ENCODE measurements at regions not wholly inside any gene's neighbourhood (a gene's known extent, or its start where the extent isn't known, plus 50 kb on each side); places are given as distances from the start of the nearest gene placed in this dataset.

GRCh38 chr2:234357666-234358065 is 139.2 kb downstream of the ARL4C start:
- H3K27me3 ChIP-seq (ENCODE audit: insufficient read depth, low read length, poor library complexity, severe bottlenecking): no peaks in the 10 kb centered on the region
- no peaks in the 10 kb centered on the region; the same call in 1 of the 2 replicates for H3K36me3 ChIP-seq (ENCODE audit: insufficient read depth, low read length)
- H3K79me2 ChIP-seq (ENCODE audit: insufficient read depth, low read length): no peaks in the 10 kb centered on the region
- H3K4me3 ChIP-seq (ENCODE audit: low read length, poor library complexity, severe bottlenecking): no peak overlapping the region
- no peaks in the 10 kb centered on the region for H4K20me1 ChIP-seq (ENCODE audit: insufficient read depth, low read length, poor library complexity, severe bottlenecking)
- no peak overlapping the region for H3K4me2 ChIP-seq (ENCODE audit: low read depth, low read length, poor library complexity, severe bottlenecking)
- H3K9ac ChIP-seq (ENCODE audit: low read depth, low read length, poor library complexity, severe bottlenecking): peak overlapping the region; percentile 70
- peaks cover 9% of the 10 kb centered on the region for H3F3A ChIP-seq (ENCODE audit: low read depth)
- peaks cover 35% of the 10 kb centered on the region for H3K4me1 ChIP-seq (ENCODE audit: insufficient read depth, low read length, poor library complexity, severe bottlenecking)
- H3K9me3 ChIP-seq (ENCODE audit: insufficient read depth, low read depth, low read length): peaks cover 13% of the 10 kb centered on the region
- no peak for TF ChIP-seq EZH2phosphoT487 (IDR thresholded peaks at IDR 0.05; ENCODE audit: borderline replicate concordance)
- TF ChIP-seq, protein P1, sequence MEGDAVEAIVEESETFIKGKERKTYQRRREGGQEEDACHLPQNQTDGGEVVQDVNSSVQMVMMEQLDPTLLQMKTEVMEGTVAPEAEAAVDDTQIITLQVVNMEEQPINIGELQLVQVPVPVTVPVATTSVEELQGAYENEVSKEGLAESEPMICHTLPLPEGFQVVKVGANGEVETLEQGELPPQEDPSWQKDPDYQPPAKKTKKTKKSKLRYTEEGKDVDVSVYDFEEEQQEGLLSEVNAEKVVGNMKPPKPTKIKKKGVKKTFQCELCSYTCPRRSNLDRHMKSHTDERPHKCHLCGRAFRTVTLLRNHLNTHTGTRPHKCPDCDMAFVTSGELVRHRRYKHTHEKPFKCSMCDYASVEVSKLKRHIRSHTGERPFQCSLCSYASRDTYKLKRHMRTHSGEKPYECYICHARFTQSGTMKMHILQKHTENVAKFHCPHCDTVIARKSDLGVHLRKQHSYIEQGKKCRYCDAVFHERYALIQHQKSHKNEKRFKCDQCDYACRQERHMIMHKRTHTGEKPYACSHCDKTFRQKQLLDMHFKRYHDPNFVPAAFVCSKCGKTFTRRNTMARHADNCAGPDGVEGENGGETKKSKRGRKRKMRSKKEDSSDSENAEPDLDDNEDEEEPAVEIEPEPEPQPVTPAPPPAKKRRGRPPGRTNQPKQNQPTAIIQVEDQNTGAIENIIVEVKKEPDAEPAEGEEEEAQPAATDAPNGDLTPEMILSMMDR (conservative IDR thresholded peaks at IDR 0.05; ENCODE audit: low read length): no peak
- H2AFZ ChIP-seq (ENCODE audit: low read length): no peak overlapping the region
- no peaks in the 10 kb centered on the region for H3K9me2 ChIP-seq (replicated peaks; ENCODE audit: low read depth, low read length)

- H3K9ac ChIP-seq (ENCODE audit: low read depth, low read length, poor library complexity, severe bottlenecking): peak overlapping the region; percentile 70
- TF ChIP-seq, protein P1 (conservative IDR thresholded peaks at IDR 0.05; ENCODE audit: low read length): no peak
- TF ChIP-seq EZH2phosphoT487 (IDR thresholded peaks at IDR 0.05; ENCODE audit: borderline replicate concordance): no peak
- peak overlapping the region; percentile 54 for H2AFZ ChIP-seq (ENCODE audit: low read length)
- peaks cover 19% of the 10 kb centered on the region for H3K9me3 ChIP-seq (ENCODE audit: insufficient read depth, low read depth, low read length)
- peaks cover 35% of the 10 kb centered on the region for H3K4me1 ChIP-seq (ENCODE audit: insufficient read depth, low read length, poor library complexity, severe bottlenecking)
- no peaks in the 10 kb centered on the region; the same call in 1 of the 2 replicates for H3K36me3 ChIP-seq (ENCODE audit: insufficient read depth, low read length)
- H3K79me2 ChIP-seq (ENCODE audit: insufficient read depth, low read length): no peaks in the 10 kb centered on the region
- H3F3A ChIP-seq (ENCODE audit: low read depth): peaks cover 9% of the 10 kb centered on the region
- no peaks in the 10 kb centered on the region for H3K27me3 ChIP-seq (ENCODE audit: insufficient read depth, low read length, poor library complexity, severe bottlenecking)
- H3K4me3 ChIP-seq (ENCODE audit: low read length, poor library complexity, severe bottlenecking): peak overlapping the region; percentile 40
- no peaks in the 10 kb centered on the region for H4K20me1 ChIP-seq (ENCODE audit: insufficient read depth, low read length, poor library complexity, severe bottlenecking)
- no peaks in the 10 kb centered on the region for H3K9me2 ChIP-seq (replicated peaks; ENCODE audit: low read depth, low read length)
- H3K4me2 ChIP-seq (ENCODE audit: low read depth, low read length, poor library complexity, severe bottlenecking): peak overlapping the region; percentile 70
Measured at GRCh38 chr2:234355808-234356365, 141.0 kb downstream of the ARL4C start.

DNA sequence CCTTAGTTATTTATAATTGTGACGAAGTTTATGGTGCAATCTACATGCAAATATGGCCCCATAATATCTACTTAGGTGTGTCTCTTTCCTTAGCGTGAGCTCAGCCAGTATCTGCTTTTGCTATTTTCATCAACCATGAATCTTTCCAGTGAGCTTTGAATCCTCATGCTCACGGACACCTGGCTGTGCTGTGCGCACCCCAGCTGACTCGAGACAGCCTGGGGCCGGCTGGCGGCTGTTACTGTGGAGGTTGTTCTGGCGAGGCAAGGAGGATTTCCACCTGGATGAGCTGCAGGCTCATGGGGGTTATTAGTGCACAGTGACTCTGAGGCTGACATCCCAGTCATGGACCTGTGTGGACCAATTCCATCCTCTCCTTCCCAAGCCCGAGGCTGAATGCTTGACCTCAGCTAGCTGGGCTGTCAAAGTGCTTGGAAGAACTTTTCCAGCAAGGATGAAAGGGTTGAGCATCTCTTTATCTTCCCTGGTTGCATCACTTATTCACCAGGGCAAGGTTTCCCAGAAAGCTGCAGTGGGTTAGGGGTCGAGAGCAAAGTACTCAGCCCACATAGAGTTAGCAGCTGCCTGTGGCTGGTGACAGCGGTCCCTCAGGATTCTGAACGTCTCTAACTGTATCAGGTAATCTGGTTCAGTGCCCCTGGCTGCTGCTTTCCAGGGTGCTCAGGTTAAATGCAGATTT is 141.7 kb downstream of the ARL4C start:
- peak overlapping the region; percentile 70 for H3K4me2 ChIP-seq (ENCODE audit: low read depth, low read length, poor library complexity, severe bottlenecking)
- H3K9me3 ChIP-seq (ENCODE audit: insufficient read depth, low read depth, low read length): peaks cover 19% of the 10 kb centered on the region
- no peak for TF ChIP-seq EZH2phosphoT487 (IDR thresholded peaks at IDR 0.05; ENCODE audit: borderline replicate concordance)
- TF ChIP-seq, protein P1 (conservative IDR thresholded peaks at IDR 0.05; ENCODE audit: low read length): no peak
- no peaks in the 10 kb centered on the region for H3K27me3 ChIP-seq (ENCODE audit: insufficient read depth, low read length, poor library complexity, severe bottlenecking)
- no peaks in the 10 kb centered on the region; the same call in 1 of the 2 replicates for H3K36me3 ChIP-seq (ENCODE audit: insufficient read depth, low read length)
- H3K79me2 ChIP-seq (ENCODE audit: insufficient read depth, low read length): no peaks in the 10 kb centered on the region
- no peaks in the 10 kb centered on the region for H4K20me1 ChIP-seq (ENCODE audit: insufficient read depth, low read length, poor library complexity, severe bottlenecking)
- H3F3A ChIP-seq (ENCODE audit: low read depth): peaks cover 9% of the 10 kb centered on the region
- H3K9ac ChIP-seq (ENCODE audit: low read depth, low read length, poor library complexity, severe bottlenecking): peak overlapping the region; percentile 70
- H3K4me3 ChIP-seq (ENCODE audit: low read length, poor library complexity, severe bottlenecking): peak overlapping the region; percentile 40
- peaks cover 35% of the 10 kb centered on the region for H3K4me1 ChIP-seq (ENCODE audit: insufficient read depth, low read length, poor library complexity, severe bottlenecking)
- H2AFZ ChIP-seq (ENCODE audit: low read length): peak overlapping the region; percentile 54
- H3K9me2 ChIP-seq (replicated peaks; ENCODE audit: low read depth, low read length): no peaks in the 10 kb centered on the region

All from Loucy (cell line).